GM18867 (cell line): ENCODE measurements at regions not wholly inside any gene's neighbourhood (a gene's known extent, or its start where the extent isn't known, plus 50 kb on each side); places are given as distances from the start of the nearest gene placed in this dataset.
"Not testable (repeated sequence)": the region's sequence is repeated elsewhere in the genome, so short reads cannot be mapped to it uniquely, and the experiment has no call there.

ENCODE experiments used
- ATAC-seq: cut with Tn5 transposase; IDR thresholded peaks from one replicate; pipeline ENCODE4 v1.9.1; 2021; ENCODE audit warnings: mild to moderate bottlenecking, moderate library complexity; ENCODE audit not compliant: unreplicated experiment

GRCh38 chr14:83905157-83905556, 1624.8 kb upstream of the FLRT2 start:
- ATAC-seq: no peak

GRCh38 chr14:83908419-83908818, 1621.5 kb upstream of the FLRT2 start:
- no peak for ATAC-seq

DNA sequence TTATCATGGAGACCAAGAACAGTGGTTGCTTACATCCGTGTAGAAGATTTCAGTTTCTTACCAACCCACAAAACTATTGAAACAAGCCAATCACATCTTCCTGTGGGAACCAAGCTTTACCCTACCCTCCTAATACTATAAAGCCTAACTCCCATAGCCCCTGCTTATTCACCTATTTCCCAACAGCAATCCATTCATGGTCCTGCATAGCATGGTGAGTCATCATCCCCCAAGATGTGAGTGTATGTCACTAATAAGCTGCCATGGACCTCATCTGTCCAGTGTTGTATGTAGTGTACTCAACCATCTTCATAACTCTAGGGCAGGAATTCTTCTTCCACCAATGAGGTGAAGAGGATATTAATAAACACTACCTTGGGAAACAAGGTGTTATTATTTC, 1620.4 kb upstream of the FLRT2 start:
- no peak for ATAC-seq

DNA sequence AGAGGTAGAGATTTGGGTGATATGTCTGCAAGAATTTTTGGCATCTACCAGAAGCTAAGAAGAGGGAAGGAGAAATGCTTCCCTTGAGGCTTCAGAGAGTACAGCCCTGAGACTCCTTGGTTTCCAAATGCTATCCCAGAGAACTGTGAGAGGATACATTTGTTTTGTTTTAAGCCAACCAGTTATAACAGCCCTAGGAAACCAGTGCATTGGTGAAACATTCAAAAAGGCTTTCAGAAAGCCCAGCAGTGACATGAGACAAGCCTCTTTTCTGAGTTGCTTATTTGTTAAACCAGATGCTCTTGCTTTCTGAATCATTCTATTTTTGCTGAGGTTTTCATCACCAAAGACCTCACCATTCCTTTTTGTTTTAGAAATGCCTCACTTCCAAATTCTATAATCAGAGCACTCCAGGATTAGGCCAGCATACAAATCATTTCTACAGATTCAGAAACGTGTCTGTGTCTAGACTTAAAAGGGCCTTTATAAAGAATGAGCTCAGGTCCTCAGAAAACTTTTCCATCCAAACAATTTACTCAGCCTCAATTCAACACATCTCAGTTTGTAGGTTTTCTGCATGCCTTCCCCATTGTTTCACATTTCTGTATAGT, 1617.8 kb upstream of the FLRT2 start:
- ATAC-seq: no peak

- no peak for ATAC-seq
Measured at GRCh38 chr14:83913476-83913875, 1616.5 kb upstream of the FLRT2 start.

DNA sequence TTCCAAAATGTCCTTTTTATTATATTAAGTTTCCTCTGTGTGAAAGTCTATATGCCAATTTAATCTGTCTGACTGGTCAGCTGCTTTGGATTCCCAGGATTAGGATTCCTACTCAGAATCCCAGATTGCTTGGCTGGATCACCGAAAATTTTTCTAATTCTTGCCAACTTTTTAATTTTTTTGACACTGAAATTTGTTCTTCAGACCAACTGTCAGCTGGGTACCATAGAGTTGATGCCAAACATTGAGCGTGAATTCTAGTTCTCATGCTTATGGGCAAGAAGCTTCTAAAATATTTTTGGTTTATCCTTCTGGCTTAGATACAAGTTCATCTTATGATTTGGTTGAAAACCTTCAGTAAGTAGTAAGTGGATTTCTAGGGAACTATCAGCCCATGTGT, 1611.4 kb upstream of the FLRT2 start:
- no peak for ATAC-seq

- ATAC-seq: not testable (repeated sequence)
Measured at GRCh38 chr14:83919675-83920074, 1610.3 kb upstream of the FLRT2 start.

- no peak for ATAC-seq
Measured at GRCh38 chr14:83923842-83924241, 1606.1 kb upstream of the FLRT2 start.

DNA sequence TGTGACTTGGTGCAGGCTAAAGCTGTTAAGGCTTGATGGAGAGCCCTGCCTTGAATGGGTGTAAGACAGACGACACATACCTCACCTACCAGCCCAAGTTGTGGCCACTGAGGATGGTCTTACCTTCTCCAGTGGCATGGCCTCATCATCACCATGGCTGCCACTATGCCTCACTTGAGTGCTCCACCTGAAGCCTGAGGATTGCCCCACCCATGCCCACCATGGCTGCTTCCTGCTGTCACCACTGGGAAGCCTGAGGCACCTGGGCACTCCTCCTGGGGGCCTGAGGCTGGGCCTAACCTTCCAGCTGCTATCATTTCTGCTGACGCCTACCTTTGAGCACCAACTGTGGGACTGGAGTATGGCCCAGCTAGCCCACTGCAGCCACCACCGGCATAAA, 1605.7 kb upstream of the FLRT2 start:
- ATAC-seq: no peak

GRCh38 chr14:83940253-83940652, 1589.7 kb upstream of the FLRT2 start:
- no peak for ATAC-seq

GRCh38 chr14:83958359-83958758, 1571.6 kb upstream of the FLRT2 start:
- no peak for ATAC-seq

- ATAC-seq: no peak
Measured at GRCh38 chr14:83960832-83961512, 1569.0 kb upstream of the FLRT2 start.

- no peak for ATAC-seq
Measured at GRCh38 chr14:83969998-83970397, 1559.9 kb upstream of the FLRT2 start.

GRCh38 chr14:83972631-83973030, 1557.3 kb upstream of the FLRT2 start:
- ATAC-seq: no peak

DNA sequence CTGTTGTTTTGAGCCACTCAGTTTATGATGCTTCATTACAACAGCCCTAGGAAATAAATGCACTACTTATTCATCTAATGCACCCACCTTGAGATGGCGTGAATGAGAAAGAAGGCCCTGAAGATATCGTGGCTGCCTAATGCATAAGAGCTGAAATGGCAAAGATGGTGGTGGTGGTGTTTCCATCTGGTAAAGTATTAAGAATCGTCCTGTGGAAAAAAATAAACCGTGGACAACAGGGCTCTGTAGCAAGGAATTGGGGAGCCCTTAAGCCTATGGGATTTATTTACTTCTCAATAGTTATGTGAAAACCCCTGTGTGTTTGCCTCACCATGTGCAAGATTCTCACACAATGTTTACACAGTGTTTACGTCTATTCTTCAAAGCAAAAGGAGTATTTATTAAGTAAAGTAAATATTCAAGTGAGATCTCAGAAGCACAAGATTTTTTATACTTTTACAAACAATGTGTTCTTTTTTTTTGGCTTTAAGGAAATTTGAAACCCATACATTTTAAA, 1555.2 kb upstream of the FLRT2 start:
- no peak for ATAC-seq

DNA sequence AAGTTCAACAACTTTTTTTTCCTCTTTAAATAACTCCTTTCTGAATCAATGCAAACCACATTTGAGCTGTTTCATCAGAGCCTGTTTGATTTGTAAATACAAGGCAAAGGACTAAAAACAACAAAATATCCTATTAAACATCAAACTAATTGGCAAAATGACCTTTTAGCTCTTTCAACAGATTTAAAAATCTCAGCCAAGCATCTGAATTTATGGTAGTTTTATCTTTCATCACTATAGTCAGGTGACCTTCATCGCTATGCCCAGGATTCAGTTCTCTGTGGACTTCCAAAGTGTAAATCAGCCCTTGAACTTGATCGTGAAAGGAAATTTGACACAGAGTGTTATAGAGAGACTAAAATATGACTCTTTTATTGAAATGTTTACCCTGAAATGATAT, 1554.5 kb upstream of the FLRT2 start:
- ATAC-seq: no peak

GRCh38 chr14:83975841-83976770, 1553.8 kb upstream of the FLRT2 start:
- ATAC-seq: no peak

DNA sequence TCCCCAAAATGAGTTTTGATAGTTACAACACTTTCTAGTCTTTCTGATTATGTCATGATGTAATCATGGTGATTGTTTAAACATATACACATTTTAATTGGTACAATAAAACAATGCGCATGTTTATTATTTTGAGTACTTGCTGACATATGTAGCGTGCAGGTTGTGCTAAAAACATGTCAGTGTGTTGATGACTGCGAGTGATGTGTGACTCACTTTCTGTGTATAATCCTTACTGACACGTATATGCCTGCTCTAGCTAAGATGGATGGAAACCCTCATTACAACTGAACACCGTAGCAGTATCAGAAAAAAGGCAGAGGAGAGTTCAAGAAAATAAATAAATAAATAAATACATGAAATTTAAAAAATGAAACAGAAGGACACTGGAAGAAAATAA, 1552.4 kb upstream of the FLRT2 start:
- no peak for ATAC-seq

- not testable (repeated sequence) for ATAC-seq
Measured at GRCh38 chr14:83981676-83982258, 1548.2 kb upstream of the FLRT2 start.

- no peak for ATAC-seq
Measured at GRCh38 chr14:83988275-83988674, 1541.7 kb upstream of the FLRT2 start.

DNA sequence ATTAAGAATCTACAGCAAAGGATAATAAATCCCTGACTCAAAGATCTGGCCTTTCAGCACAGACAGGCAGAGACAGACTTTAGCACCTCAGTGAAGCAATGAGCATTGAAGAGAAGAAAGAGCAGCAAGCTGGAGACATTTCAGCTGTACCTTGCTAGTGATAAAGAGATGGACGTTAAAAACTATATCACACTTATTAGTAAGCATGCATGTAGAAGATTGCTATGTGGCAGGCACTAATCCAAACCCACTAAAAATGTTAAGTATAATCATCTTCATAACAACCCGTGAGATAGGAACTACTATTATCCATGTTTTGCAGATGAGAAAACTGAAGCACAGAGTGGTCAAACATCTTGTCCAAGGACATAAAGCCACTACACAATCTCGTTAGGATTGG, 1538.3 kb upstream of the FLRT2 start:
- ATAC-seq: no peak
